ENCODE measurements at regions not wholly inside any gene's neighbourhood (a gene's known extent, or its start where the extent isn't known, plus 50 kb on each side); places are given as distances from the start of the nearest gene placed in this dataset.

DNA sequence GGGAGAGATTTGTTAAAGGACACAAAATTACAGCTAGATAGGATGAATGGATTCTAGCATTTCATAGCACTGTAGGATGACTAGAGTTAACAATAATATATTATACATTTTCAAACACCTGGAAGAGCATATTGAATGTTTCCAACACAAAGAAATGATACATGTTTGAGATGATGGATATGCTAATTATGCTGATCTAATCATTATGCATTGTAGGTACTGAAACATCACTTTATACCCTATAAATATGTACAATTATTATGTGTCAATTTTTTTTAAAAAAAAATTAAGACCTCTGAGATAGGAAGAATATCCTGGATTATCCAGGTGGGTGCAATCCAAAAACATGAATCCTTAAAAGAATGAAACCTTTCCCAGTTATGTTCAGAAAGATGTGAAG lies 100.3 kb upstream of the CPNE8 start:
- TF ChIP-seq, protein P1, sequence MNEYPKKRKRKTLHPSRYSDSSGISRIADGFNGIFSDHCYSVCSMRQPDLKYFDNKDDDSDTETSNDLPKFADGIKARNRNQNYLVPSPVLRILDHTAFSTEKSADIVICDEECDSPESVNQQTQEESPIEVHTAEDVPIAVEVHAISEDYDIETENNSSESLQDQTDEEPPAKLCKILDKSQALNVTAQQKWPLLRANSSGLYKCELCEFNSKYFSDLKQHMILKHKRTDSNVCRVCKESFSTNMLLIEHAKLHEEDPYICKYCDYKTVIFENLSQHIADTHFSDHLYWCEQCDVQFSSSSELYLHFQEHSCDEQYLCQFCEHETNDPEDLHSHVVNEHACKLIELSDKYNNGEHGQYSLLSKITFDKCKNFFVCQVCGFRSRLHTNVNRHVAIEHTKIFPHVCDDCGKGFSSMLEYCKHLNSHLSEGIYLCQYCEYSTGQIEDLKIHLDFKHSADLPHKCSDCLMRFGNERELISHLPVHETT (tag by site-specific recombination; IDR thresholded peaks at IDR 0.05) = no peak
- TF ChIP-seq, protein P2, sequence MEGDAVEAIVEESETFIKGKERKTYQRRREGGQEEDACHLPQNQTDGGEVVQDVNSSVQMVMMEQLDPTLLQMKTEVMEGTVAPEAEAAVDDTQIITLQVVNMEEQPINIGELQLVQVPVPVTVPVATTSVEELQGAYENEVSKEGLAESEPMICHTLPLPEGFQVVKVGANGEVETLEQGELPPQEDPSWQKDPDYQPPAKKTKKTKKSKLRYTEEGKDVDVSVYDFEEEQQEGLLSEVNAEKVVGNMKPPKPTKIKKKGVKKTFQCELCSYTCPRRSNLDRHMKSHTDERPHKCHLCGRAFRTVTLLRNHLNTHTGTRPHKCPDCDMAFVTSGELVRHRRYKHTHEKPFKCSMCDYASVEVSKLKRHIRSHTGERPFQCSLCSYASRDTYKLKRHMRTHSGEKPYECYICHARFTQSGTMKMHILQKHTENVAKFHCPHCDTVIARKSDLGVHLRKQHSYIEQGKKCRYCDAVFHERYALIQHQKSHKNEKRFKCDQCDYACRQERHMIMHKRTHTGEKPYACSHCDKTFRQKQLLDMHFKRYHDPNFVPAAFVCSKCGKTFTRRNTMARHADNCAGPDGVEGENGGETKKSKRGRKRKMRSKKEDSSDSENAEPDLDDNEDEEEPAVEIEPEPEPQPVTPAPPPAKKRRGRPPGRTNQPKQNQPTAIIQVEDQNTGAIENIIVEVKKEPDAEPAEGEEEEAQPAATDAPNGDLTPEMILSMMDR (tag by site-specific recombination; IDR thresholded peaks at IDR 0.05) = no peak
- TF ChIP-seq ZNF843 (tag by site-specific recombination; IDR thresholded peaks at IDR 0.05) (no peak), ZBTB7A (tag by site-specific recombination; IDR thresholded peaks at IDR 0.05; ENCODE audit: low read depth) (no peak)
- TF ChIP-seq, protein P3, sequence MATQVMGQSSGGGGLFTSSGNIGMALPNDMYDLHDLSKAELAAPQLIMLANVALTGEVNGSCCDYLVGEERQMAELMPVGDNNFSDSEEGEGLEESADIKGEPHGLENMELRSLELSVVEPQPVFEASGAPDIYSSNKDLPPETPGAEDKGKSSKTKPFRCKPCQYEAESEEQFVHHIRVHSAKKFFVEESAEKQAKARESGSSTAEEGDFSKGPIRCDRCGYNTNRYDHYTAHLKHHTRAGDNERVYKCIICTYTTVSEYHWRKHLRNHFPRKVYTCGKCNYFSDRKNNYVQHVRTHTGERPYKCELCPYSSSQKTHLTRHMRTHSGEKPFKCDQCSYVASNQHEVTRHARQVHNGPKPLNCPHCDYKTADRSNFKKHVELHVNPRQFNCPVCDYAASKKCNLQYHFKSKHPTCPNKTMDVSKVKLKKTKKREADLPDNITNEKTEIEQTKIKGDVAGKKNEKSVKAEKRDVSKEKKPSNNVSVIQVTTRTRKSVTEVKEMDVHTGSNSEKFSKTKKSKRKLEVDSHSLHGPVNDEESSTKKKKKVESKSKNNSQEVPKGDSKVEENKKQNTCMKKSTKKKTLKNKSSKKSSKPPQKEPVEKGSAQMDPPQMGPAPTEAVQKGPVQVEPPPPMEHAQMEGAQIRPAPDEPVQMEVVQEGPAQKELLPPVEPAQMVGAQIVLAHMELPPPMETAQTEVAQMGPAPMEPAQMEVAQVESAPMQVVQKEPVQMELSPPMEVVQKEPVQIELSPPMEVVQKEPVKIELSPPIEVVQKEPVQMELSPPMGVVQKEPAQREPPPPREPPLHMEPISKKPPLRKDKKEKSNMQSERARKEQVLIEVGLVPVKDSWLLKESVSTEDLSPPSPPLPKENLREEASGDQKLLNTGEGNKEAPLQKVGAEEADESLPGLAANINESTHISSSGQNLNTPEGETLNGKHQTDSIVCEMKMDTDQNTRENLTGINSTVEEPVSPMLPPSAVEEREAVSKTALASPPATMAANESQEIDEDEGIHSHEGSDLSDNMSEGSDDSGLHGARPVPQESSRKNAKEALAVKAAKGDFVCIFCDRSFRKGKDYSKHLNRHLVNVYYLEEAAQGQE (tag by site-specific recombination; IDR thresholded peaks at IDR 0.05) = no peak
- TF ChIP-seq, protein P4, sequence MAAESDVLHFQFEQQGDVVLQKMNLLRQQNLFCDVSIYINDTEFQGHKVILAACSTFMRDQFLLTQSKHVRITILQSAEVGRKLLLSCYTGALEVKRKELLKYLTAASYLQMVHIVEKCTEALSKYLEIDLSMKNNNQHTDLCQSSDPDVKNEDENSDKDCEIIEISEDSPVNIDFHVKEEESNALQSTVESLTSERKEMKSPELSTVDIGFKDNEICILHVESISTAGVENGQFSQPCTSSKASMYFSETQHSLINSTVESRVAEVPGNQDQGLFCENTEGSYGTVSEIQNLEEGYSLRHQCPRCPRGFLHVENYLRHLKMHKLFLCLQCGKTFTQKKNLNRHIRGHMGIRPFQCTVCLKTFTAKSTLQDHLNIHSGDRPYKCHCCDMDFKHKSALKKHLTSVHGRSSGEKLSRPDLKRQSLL (tag by site-specific recombination; IDR thresholded peaks at IDR 0.05) = no peak

Measured in HEK293 (cell line).